Pancreas (tissue), 10 donors: ENCODE measurements at regions not wholly inside any gene's neighbourhood (a gene's known extent, or its start where the extent isn't known, plus 50 kb on each side); places are given as distances from the start of the nearest gene placed in this dataset.
A peak's percentile ranks its signal among the peaks of the same experiment; 100 is the strongest.

Experiments
- ATAC-seq, 4 donors: fragments of 200-7000 bp; cut with Tn5 transposase; one replicate each; pipeline versions ENCODE4 v1.8.0 to v1.9.1; 2020; ENCODE audit warnings: mild to moderate bottlenecking in 4 of 4, moderate library complexity in 4 of 4
- DNase-seq, 6 donors: peaks; one replicate each; pipeline ENCODE4 v3.0.0-alpha.2; 2020
- FAIRE-seq: peaks from 2 replicates; lab custom pipeline; 2012; peaks lifted over from hg19 to GRCh38; lab: Jason Lieb, UNC
- H3K27ac ChIP-seq, 4 donors: fragments of 200-600 bp; sonication (generic); 1 replicate in 3 of 4; 2 replicates in 1 of 4; pipeline versions ENCODE4 v1.5.0 to v1.8.0; 2020
- H3K27me3 ChIP-seq, 4 donors: fragments of 200-600 bp; one replicate each; pipeline ENCODE4 v1.8.0; 2021
- H3K36me3 ChIP-seq, 3 donors: fragments of 200-600 bp; sonication (generic) in 1 of 3; one replicate each; pipeline versions ENCODE4 v1.5.0 to v1.8.0; 2020 to 2021
- H3K4me1 ChIP-seq, 3 donors: fragments of 200-600 bp; one replicate each; pipeline ENCODE4 v1.8.0; 2021
- H3K4me3 ChIP-seq, 4 donors: fragments of 200-600 bp; sonication (generic) in 2 of 4; one replicate each; pipeline versions ENCODE4 v1.5.0 to v1.8.0; 2020 to 2021
- H3K9me3 ChIP-seq, 4 donors: fragments of 200-600 bp; one replicate each; pipeline ENCODE4 v1.8.0; 2021
- CTCF ChIP-seq, 4 donors: fragments of 200-600 bp; sonication (generic) in 3 of 4; IDR thresholded peaks; one replicate each; pipeline versions ENCODE4 v1.5.0 to v1.8.0; 2021; ENCODE audit warnings: antibody characterized with exemption in 4 of 4
- WGBS, 2 donors: extraction: QIAGEN DNeasy Blood & Tissue Kit; methylation state at CpG; one replicate each; pipeline ENCODE4 v1.1.7; 2013; 5-methylcytosine and 5-hydroxymethylcytosine counted together
- intact Hi-C, 3 donors: fragments of 100-400 bp; cut with DNase I; formaldehyde crosslinking; loops; one replicate each; pipeline versions ENCODE4 v1.11.1 to v1.14.2; 2022
- donor health status: healthy with polysubstance abuse.
- donor health status: DM: no; HTN: no; CAD: no; lungs with moderate emphysema.
- donor health status: DM: no; HTN: no; CAD: no.
- donor health status: control.
- donor health status: control.
- donor health status: Bipolar disorder and iron deficiency.
- donor health status: DM: yes; HTN: yes; CAD: no.
- donor health status: DM: no; HTN: no; CAD: no.
- donor health status: DM: no; HTN: no; CAD: no.
- donor health status: DM: yes; HTN: yes; CAD: no.

- Histone ChIP-seq H3K9me3 (no peaks in the 10 kb centered on the region), H3K27ac (no peak overlapping the region), H3K4me1 (no peaks in the 10 kb centered on the region), H3K4me3 (no peak overlapping the region), H3K36me3 (no peaks in the 10 kb centered on the region), H3K27me3 (no peaks in the 10 kb centered on the region)
- TF ChIP-seq CTCF (IDR thresholded peaks at IDR 0.05) = no peak
- DNase-seq = no peak
- ATAC-seq = no peak
- FAIRE-seq = no peak
- intact Hi-C loops = no loop called here
Observed at GRCh38 chr6:53974941-53975340, 136.3 kb upstream of the MLIP start.

GRCh38 chr6:53975941-53976615 lies 135.2 kb upstream of the MLIP start:
- TF ChIP-seq CTCF (IDR thresholded peaks at IDR 0.05) = no peak
- DNase-seq (no peak), ATAC-seq (no peak), FAIRE-seq (no peak)
- intact Hi-C loops = no loop called here
- Histone ChIP-seq H3K36me3 (no peaks in the 10 kb centered on the region), H3K27me3 (no peaks in the 10 kb centered on the region), H3K4me3 (no peak overlapping the region), H3K27ac (no peak overlapping the region), H3K4me1 (no peaks in the 10 kb centered on the region), H3K9me3 (no peaks in the 10 kb centered on the region)
- 59 to 68% methylated on average over 3 of the region's 3 CpGs for WGBS, 2 donors

GRCh38 chr6:53977551-53977950 lies 133.7 kb upstream of the MLIP start:
- intact Hi-C loops = no loop called here
- Histone ChIP-seq H3K27me3 (no peaks in the 10 kb centered on the region), H3K4me3 (no peak overlapping the region), H3K36me3 (no peaks in the 10 kb centered on the region), H3K27ac (no peak overlapping the region), H3K4me1 (no peaks in the 10 kb centered on the region), H3K9me3 (no peaks in the 10 kb centered on the region)
- 56 to 60% methylated on average over 1 of the region's 1 CpG for WGBS, 2 donors
- no peak for TF ChIP-seq CTCF (IDR thresholded peaks at IDR 0.05)
- ATAC-seq (no peak), DNase-seq (no peak), FAIRE-seq (no peak)

- no peak for DNase-seq
Observed at GRCh38 chr6:53979468-53980067, 131.7 kb upstream of the MLIP start.

More at GRCh38 chr6:53979468-53980067, 131.7 kb upstream of the MLIP start:
- Histone ChIP-seq H3K4me3 (no peak overlapping the region), H3K36me3 (no peaks in the 10 kb centered on the region), H3K9me3 (no peaks in the 10 kb centered on the region), H3K27ac (no peak overlapping the region), H3K4me1 (no peaks in the 10 kb centered on the region), H3K27me3 (no peaks in the 10 kb centered on the region)
- FAIRE-seq (peak; percentile 86), ATAC-seq (peak in 2 of 4 donors; percentile 55 to 58)
- intact Hi-C loops = loop anchor here in 1 of 3 donors (10.0 kb wide), 1 partner anchor 285 kb away; no protein-coding TSS in a partner anchor
- peak; percentile 51 to 79 (median 66) for TF ChIP-seq CTCF (IDR thresholded peaks at IDR 0.05)
